ENCODE measurements at regions not wholly inside any gene's neighbourhood (a gene's known extent, or its start where the extent isn't known, plus 50 kb on each side); places are given as distances from the start of the nearest gene placed in this dataset.

DNA sequence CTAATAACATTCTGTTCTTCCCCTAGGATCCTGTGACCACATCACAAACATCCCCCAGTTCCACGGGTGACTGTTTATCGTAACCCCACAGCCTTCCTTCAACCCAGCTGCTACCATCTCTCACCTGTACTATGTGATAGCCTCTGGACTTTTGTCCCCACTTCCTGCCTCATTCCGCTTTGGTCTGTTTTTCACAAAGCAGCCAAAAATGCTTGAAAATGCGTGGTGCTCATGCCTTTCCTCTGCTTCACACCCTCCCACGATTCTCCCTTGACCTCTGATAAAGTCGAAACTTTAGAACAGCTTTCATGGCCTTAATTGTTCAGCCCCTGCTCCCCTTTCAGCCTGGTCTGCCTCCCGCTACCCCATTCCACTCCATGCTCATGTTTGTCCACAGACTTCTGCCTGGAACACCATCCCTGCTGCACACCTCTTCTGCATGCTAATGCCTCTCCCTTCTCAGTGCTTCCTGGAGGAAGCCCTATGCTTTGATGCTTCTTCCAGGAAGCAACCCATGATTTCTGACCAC lies 165.6 kb downstream of the PLPP3 start (continued):
- TF ChIP-seq, protein P1, sequence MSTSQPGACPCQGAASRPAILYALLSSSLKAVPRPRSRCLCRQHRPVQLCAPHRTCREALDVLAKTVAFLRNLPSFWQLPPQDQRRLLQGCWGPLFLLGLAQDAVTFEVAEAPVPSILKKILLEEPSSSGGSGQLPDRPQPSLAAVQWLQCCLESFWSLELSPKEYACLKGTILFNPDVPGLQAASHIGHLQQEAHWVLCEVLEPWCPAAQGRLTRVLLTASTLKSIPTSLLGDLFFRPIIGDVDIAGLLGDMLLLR (CRISPR knock-in tag; IDR thresholded peaks at IDR 0.05): no peak
- TF ChIP-seq TBL1XR1 (IDR thresholded peaks at IDR 0.05; ENCODE audit: borderline replicate concordance, low read length, partially characterized antibody) (no peak), NCOA1 (CRISPR knock-in tag; IDR thresholded peaks at IDR 0.05) (no peak), ZMYM3 (CRISPR knock-in tag; IDR thresholded peaks at IDR 0.05) (peak; percentile 72), ZSCAN9 (CRISPR knock-in tag; IDR thresholded peaks at IDR 0.05; ENCODE audit: borderline replicate concordance) (no peak), ZNF451 (CRISPR knock-in tag; IDR thresholded peaks at IDR 0.05) (no peak), HOXA5 (CRISPR knock-in tag; IDR thresholded peaks at IDR 0.05) (no peak), ZNF629 (CRISPR knock-in tag; conservative IDR thresholded peaks at IDR 0.05) (no peak)
- TF ChIP-seq, protein P2, sequence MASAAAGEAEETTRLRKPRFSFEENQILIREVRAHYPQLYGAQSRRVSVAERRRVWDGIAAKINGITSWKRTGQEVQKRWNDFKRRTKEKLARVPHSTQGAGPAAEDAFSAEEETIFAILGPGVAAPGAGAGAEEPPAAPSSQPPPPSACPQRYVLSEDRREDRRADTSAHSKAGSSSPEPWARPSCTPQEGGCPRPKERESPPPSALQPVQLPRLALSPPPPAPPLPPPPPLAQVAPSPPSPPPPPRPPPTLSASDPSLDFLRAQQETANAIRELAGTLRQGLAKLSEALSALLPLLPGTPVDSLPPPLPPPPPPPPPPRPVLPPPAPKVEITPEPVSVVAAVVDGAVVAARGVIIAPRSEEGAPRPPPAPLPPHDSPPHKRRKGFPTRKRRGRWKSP (CRISPR knock-in tag; IDR thresholded peaks at IDR 0.05): no peak
- TF ChIP-seq, protein P3, sequence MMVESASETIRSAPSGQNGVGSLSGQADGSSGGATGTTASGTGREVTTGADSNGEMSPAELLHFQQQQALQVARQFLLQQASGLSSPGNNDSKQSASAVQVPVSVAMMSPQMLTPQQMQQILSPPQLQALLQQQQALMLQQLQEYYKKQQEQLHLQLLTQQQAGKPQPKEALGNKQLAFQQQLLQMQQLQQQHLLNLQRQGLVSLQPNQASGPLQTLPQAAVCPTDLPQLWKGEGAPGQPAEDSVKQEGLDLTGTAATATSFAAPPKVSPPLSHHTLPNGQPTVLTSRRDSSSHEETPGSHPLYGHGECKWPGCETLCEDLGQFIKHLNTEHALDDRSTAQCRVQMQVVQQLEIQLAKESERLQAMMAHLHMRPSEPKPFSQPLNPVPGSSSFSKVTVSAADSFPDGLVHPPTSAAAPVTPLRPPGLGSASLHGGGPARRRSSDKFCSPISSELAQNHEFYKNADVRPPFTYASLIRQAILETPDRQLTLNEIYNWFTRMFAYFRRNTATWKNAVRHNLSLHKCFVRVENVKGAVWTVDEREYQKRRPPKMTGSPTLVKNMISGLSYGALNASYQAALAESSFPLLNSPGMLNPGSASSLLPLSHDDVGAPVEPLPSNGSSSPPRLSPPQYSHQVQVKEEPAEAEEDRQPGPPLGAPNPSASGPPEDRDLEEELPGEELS (CRISPR knock-in tag; IDR thresholded peaks at IDR 0.05): peak; percentile 75
- TF ChIP-seq, protein P4, sequence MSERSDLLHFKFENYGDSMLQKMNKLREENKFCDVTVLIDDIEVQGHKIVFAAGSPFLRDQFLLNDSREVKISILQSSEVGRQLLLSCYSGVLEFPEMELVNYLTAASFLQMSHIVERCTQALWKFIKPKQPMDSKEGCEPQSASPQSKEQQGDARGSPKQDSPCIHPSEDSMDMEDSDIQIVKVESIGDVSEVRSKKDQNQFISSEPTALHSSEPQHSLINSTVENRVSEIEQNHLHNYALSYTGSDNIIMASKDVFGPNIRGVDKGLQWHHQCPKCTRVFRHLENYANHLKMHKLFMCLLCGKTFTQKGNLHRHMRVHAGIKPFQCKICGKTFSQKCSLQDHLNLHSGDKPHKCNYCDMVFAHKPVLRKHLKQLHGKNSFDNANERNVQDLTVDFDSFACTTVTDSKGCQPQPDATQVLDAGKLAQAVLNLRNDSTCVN (CRISPR knock-in tag; IDR thresholded peaks at IDR 0.05; ENCODE audit: borderline replicate concordance): no peak
- TF ChIP-seq, protein P5, sequence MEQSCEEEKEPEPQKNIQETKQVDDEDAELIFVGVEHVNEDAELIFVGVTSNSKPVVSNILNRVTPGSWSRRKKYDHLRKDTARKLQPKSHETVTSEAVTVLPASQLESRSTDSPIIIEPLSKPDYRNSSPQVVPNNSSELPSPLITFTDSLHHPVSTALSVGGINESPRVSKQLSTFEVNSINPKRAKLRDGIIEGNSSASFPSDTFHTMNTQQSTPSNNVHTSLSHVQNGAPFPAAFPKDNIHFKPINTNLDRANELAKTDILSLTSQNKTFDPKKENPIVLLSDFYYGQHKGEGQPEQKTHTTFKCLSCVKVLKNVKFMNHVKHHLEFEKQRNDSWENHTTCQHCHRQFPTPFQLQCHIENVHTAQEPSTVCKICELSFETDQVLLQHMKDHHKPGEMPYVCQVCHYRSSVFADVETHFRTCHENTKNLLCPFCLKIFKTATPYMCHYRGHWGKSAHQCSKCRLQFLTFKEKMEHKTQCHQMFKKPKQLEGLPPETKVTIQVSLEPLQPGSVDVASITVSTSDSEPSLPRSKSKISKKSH (CRISPR knock-in tag; IDR thresholded peaks at IDR 0.05; ENCODE audit: borderline replicate concordance): no peak
- TF ChIP-seq, protein P6, sequence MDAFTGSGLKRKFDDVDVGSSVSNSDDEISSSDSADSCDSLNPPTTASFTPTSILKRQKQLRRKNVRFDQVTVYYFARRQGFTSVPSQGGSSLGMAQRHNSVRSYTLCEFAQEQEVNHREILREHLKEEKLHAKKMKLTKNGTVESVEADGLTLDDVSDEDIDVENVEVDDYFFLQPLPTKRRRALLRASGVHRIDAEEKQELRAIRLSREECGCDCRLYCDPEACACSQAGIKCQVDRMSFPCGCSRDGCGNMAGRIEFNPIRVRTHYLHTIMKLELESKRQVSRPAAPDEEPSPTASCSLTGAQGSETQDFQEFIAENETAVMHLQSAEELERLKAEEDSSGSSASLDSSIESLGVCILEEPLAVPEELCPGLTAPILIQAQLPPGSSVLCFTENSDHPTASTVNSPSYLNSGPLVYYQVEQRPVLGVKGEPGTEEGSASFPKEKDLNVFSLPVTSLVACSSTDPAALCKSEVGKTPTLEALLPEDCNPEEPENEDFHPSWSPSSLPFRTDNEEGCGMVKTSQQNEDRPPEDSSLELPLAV (CRISPR knock-in tag; conservative IDR thresholded peaks at IDR 0.05; ENCODE audit: low read depth): no peak
- TF ChIP-seq, protein P7, sequence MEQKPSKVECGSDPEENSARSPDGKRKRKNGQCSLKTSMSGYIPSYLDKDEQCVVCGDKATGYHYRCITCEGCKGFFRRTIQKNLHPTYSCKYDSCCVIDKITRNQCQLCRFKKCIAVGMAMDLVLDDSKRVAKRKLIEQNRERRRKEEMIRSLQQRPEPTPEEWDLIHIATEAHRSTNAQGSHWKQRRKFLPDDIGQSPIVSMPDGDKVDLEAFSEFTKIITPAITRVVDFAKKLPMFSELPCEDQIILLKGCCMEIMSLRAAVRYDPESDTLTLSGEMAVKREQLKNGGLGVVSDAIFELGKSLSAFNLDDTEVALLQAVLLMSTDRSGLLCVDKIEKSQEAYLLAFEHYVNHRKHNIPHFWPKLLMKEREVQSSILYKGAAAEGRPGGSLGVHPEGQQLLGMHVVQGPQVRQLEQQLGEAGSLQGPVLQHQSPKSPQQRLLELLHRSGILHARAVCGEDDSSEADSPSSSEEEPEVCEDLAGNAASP (CRISPR knock-in tag; IDR thresholded peaks at IDR 0.05; ENCODE audit: borderline replicate concordance): no peak
- TF ChIP-seq, protein P8, sequence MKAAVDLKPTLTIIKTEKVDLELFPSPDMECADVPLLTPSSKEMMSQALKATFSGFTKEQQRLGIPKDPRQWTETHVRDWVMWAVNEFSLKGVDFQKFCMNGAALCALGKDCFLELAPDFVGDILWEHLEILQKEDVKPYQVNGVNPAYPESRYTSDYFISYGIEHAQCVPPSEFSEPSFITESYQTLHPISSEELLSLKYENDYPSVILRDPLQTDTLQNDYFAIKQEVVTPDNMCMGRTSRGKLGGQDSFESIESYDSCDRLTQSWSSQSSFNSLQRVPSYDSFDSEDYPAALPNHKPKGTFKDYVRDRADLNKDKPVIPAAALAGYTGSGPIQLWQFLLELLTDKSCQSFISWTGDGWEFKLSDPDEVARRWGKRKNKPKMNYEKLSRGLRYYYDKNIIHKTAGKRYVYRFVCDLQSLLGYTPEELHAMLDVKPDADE (CRISPR knock-in tag; IDR thresholded peaks at IDR 0.05): no peak
